SK-N-SH treated with all-trans-retinoic acid at 6 μM for 48 hours (cell line): ENCODE measurements at regions not wholly inside any gene's neighbourhood (a gene's known extent, or its start where the extent isn't known, plus 50 kb on each side); places are given as distances from the start of the nearest gene placed in this dataset.

Source experiments
- ATAC-seq: fragments of 200-7000 bp; cut with Tn5 transposase; 3 replicates; pipeline ENCODE4 v1.9.1; 2020; ENCODE audit warnings: mild to moderate bottlenecking, moderate library complexity
- ARNTL ChIP-seq: fragments of 450-650 bp; formaldehyde crosslinking; IDR thresholded peaks from 2 replicates; pipeline ENCODE4 v1.5.0; 2020; ENCODE audit warnings: low read depth, mild to moderate bottlenecking, moderate library complexity, borderline replicate concordance
- BACH2 ChIP-seq: fragments of 250-450 bp; sonication (Bioruptor Pico); IDR thresholded peaks from 2 replicates; pipeline ENCODE4 v1.9.0; 2021; ENCODE audit warnings: mild to moderate bottlenecking, borderline replicate concordance
- CREB5 ChIP-seq: fragments of 250-450 bp; sonication (Bioruptor Pico); IDR thresholded peaks from 2 replicates; pipeline ENCODE4 v1.5.1; 2020; ENCODE audit warnings: low read depth, mild to moderate bottlenecking, moderate library complexity
- CSDC2 ChIP-seq: fragments of 250-450 bp; sonication (Bioruptor Pico); IDR thresholded peaks from 2 replicates; pipeline ENCODE4 v1.5.0; 2020; ENCODE audit warnings: mild to moderate bottlenecking, moderate library complexity
- ESRRG ChIP-seq: fragments of 250-450 bp; sonication (Bioruptor Pico); IDR thresholded peaks from 2 replicates; pipeline ENCODE4 v1.6.1; 2021; ENCODE audit warnings: mild to moderate bottlenecking
- GLIS3 ChIP-seq: fragments of 250-450 bp; sonication (Bioruptor Pico); IDR thresholded peaks from 2 replicates; pipeline ENCODE4 v1.5.0; 2020; ENCODE audit warnings: mild to moderate bottlenecking, moderate library complexity
- ISL1 ChIP-seq: fragments of 250-450 bp; sonication (Bioruptor Pico); IDR thresholded peaks from 2 replicates; pipeline ENCODE4 v2.1.2; 2022; ENCODE audit warnings: mild to moderate bottlenecking, moderate library complexity
- OSR1 ChIP-seq: fragments of 250-450 bp; sonication (Bioruptor Pico); IDR thresholded peaks from 2 replicates; pipeline ENCODE4 v1.8.0; 2022; ENCODE audit warnings: moderate library complexity, mild to moderate bottlenecking, inconsistent platforms
- PATZ1 ChIP-seq: fragments of 250-450 bp; sonication (Bioruptor Pico); IDR thresholded peaks from 2 replicates; pipeline ENCODE4 v1.8.0; 2020; ENCODE audit warnings: mild to moderate bottlenecking, moderate library complexity, borderline replicate concordance
- PPARA ChIP-seq: fragments of 250-450 bp; sonication (Bioruptor Pico); IDR thresholded peaks from 2 replicates; pipeline ENCODE4 v1.5.0; 2020; ENCODE audit warnings: mild to moderate bottlenecking, borderline replicate concordance
- RARB ChIP-seq: fragments of 250-450 bp; sonication (Bioruptor Pico); IDR thresholded peaks from 2 replicates; pipeline ENCODE4 v1.8.0; 2021; ENCODE audit warnings: mild to moderate bottlenecking, moderate library complexity
- SNAI2 ChIP-seq: fragments of 250-450 bp; sonication (Bioruptor Pico); IDR thresholded peaks from 2 replicates; pipeline ENCODE4 v1.5.0; 2020; ENCODE audit warnings: mild to moderate bottlenecking, moderate library complexity
- TCF4 ChIP-seq: fragments of 250-450 bp; sonication (Bioruptor Pico); IDR thresholded peaks from 2 replicates; pipeline ENCODE4 v1.8.0; 2021; ENCODE audit warnings: mild to moderate bottlenecking, moderate library complexity, borderline replicate concordance
- TOX ChIP-seq: fragments of 250-450 bp; sonication (Bioruptor Pico); IDR thresholded peaks from 2 replicates; pipeline ENCODE4 v1.8.0; 2021; ENCODE audit warnings: mild to moderate bottlenecking, moderate library complexity, borderline replicate concordance
- ZC3H10 ChIP-seq: fragments of 250-450 bp; sonication (Bioruptor Pico); IDR thresholded peaks from 2 replicates; pipeline ENCODE4 v1.5.1; 2021; ENCODE audit warnings: mild to moderate bottlenecking, moderate library complexity
- ZFP3 ChIP-seq: fragments of 250-450 bp; sonication (Bioruptor Pico); IDR thresholded peaks from 2 replicates; pipeline ENCODE4 v1.5.0; 2020; ENCODE audit warnings: mild to moderate bottlenecking, moderate library complexity
- ZFP30 ChIP-seq: fragments of 450-650 bp; formaldehyde crosslinking; IDR thresholded peaks from 2 replicates; pipeline ENCODE4 v1.5.0; 2022; ENCODE audit warnings: mild to moderate bottlenecking, moderate library complexity
- ZNF565 ChIP-seq: fragments of 450-650 bp; formaldehyde crosslinking; conservative IDR thresholded peaks from 2 replicates; pipeline ENCODE4 v1.5.0; 2020; ENCODE audit warnings: low read depth, mild to moderate bottlenecking, moderate library complexity
- ZNF70 ChIP-seq: fragments of 450-650 bp; formaldehyde crosslinking; IDR thresholded peaks from 2 replicates; pipeline ENCODE4 v1.5.0; 2020; ENCODE audit warnings: mild to moderate bottlenecking, moderate library complexity
- ZNF8 ChIP-seq: fragments of 450-650 bp; formaldehyde crosslinking; IDR thresholded peaks from 2 replicates; pipeline ENCODE4 v1.5.0; 2020; ENCODE audit warnings: mild to moderate bottlenecking, moderate library complexity
- TF ChIP-seq, protein P1 (sequence below): fragments of 250-450 bp; sonication (Bioruptor Pico); IDR thresholded peaks from 2 replicates; pipeline ENCODE4 v1.5.0; 2020; ENCODE audit warnings: mild to moderate bottlenecking, moderate library complexity

DNA sequence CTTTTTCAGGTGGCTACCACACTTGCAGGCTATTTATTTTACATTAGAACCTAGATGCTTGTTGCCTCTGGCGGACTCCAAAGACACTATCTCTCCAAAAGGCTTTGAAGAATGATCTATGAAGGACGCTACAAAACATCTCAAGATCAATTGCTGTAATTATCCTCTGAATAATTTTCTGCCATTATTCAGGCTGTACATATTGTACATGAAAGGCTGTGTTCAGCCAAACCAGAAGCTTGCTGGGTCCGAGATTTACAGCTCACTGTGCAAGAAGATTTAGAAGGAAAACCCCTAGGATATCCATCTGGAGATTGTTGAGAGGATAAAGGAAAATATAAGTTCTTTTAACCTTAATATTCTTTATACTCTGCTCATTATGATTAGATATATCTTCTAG is 523.6 kb upstream of the PLXNA2 start:
- TF ChIP-seq ESRRG (CRISPR knock-in tag), result no peak
- no peak for TF ChIP-seq ZC3H10 (CRISPR knock-in tag)
- TF ChIP-seq ZFP3 (CRISPR knock-in tag), result no peak
- TF ChIP-seq SNAI2 (CRISPR knock-in tag), result no peak
- ATAC-seq, result no peak

DNA sequence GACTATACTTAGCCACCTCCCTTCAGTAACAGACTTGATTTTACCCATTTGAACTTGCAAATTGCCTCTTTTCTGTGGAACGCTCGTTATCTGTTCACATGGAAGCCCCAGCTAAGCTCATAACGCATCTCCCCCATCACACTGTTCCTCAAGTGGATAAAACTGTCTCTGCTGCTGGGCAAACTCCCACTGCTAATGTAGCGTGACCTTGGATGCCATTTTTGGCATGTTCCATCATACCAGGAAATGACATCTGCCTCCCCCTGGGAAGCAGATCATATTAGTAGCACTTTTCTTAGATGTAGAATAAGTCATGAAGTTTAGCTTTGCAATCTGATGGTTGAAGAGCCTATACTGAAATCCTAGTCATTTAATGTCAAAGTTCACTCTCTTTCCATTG is 528.7 kb upstream of the PLXNA2 start:
- no peak for ATAC-seq
- no peak for TF ChIP-seq GLIS3
- TF ChIP-seq PATZ1 (CRISPR knock-in tag), result no peak
- TF ChIP-seq ZC3H10 (CRISPR knock-in tag), result no peak
- TF ChIP-seq, protein P1, sequence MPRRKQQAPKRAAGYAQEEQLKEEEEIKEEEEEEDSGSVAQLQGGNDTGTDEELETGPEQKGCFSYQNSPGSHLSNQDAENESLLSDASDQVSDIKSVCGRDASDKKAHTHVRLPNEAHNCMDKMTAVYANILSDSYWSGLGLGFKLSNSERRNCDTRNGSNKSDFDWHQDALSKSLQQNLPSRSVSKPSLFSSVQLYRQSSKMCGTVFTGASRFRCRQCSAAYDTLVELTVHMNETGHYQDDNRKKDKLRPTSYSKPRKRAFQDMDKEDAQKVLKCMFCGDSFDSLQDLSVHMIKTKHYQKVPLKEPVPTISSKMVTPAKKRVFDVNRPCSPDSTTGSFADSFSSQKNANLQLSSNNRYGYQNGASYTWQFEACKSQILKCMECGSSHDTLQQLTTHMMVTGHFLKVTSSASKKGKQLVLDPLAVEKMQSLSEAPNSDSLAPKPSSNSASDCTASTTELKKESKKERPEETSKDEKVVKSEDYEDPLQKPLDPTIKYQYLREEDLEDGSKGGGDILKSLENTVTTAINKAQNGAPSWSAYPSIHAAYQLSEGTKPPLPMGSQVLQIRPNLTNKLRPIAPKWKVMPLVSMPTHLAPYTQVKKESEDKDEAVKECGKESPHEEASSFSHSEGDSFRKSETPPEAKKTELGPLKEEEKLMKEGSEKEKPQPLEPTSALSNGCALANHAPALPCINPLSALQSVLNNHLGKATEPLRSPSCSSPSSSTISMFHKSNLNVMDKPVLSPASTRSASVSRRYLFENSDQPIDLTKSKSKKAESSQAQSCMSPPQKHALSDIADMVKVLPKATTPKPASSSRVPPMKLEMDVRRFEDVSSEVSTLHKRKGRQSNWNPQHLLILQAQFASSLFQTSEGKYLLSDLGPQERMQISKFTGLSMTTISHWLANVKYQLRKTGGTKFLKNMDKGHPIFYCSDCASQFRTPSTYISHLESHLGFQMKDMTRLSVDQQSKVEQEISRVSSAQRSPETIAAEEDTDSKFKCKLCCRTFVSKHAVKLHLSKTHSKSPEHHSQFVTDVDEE (CRISPR knock-in tag), result no peak
- TF ChIP-seq ZNF70 (CRISPR knock-in tag), result no peak
- no peak for TF ChIP-seq ZNF8
- no peak for TF ChIP-seq ZFP3 (CRISPR knock-in tag)
- TF ChIP-seq ISL1 (CRISPR knock-in tag), result no peak
- no peak for TF ChIP-seq ARNTL (CRISPR knock-in tag)
- no peak for TF ChIP-seq CSDC2 (CRISPR knock-in tag)
- no peak for TF ChIP-seq RARB (CRISPR knock-in tag)
- TF ChIP-seq PPARA (CRISPR knock-in tag), result no peak
- no peak for TF ChIP-seq OSR1 (CRISPR knock-in tag)
- TF ChIP-seq CREB5 (CRISPR knock-in tag), result no peak
- no peak for TF ChIP-seq TOX (CRISPR knock-in tag)
- TF ChIP-seq SNAI2 (CRISPR knock-in tag), result no peak

DNA sequence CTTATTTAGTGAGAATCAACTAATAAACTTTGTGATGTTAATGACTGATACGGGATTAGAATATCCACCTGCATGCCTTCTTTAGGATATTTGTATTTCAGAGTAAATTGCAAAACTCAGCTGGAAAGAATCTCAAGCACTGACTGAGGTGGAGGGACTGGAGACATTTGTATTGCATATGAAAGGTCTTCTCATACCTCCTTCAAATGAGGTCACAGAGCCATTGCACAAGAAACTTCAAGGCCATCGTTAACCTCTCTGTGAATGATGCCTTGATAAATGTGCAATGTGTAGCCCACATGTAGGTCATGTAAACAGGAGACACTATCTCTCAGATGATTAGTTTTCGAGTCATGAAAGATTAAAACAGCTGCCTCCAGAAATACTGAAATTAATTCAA is 531.7 kb upstream of the PLXNA2 start:
- TF ChIP-seq TCF4 (no peak), ESRRG (CRISPR knock-in tag) (no peak), SNAI2 (CRISPR knock-in tag) (no peak), CSDC2 (CRISPR knock-in tag) (no peak), PATZ1 (CRISPR knock-in tag) (no peak), OSR1 (CRISPR knock-in tag) (no peak)
- ATAC-seq, result no peak

- TF ChIP-seq PATZ1 (CRISPR knock-in tag) (no peak), BACH2 (CRISPR knock-in tag) (no peak), TOX (CRISPR knock-in tag) (no peak), ZFP3 (CRISPR knock-in tag) (no peak), ZC3H10 (CRISPR knock-in tag) (no peak), ESRRG (CRISPR knock-in tag) (no peak), SNAI2 (CRISPR knock-in tag) (no peak), ZNF565 (CRISPR knock-in tag) (no peak), OSR1 (CRISPR knock-in tag) (no peak), CSDC2 (CRISPR knock-in tag) (no peak), ZFP30 (CRISPR knock-in tag) (no peak), PPARA (CRISPR knock-in tag) (no peak), ZNF8 (no peak), ARNTL (CRISPR knock-in tag) (no peak), ZNF70 (CRISPR knock-in tag) (no peak), RARB (CRISPR knock-in tag) (no peak), GLIS3 (no peak), ISL1 (CRISPR knock-in tag) (no peak)
- TF ChIP-seq, protein P1 (CRISPR knock-in tag), result no peak
- no peak for ATAC-seq
Observed at GRCh38 chr1:208778417-208778816, 534.2 kb upstream of the PLXNA2 start.
